Esophagus squamous epithelium (tissue), 4 donors: ENCODE measurements at regions not wholly inside any gene's neighbourhood (a gene's known extent, or its start where the extent isn't known, plus 50 kb on each side); places are given as distances from the start of the nearest gene placed in this dataset.

ENCODE experiments used
- POLR2A ChIP-seq, 4 donors: fragments of 450-650 bp; IDR thresholded peaks; one replicate each; pipeline ENCODE4 v1.6.1; 2017; ENCODE audit warnings: antibody characterized with exemption in 4 of 4, mild to moderate bottlenecking in 4 of 4, moderate library complexity in 3 of 4
- TF ChIP-seq, protein P1 (sequence below), 6 experiments: fragments of 450-650 bp in 4 of 6; fragments of 200-600 bp in 2 of 6; sonication (generic) in 2 of 6; IDR thresholded peaks; one replicate each; pipeline ENCODE4 v1.5.1; 2016 to 2019; ENCODE audit warnings: antibody characterized with exemption in 6 of 6, mild to moderate bottlenecking in 4 of 6, moderate library complexity in 4 of 6

- TF ChIP-seq, protein P1, sequence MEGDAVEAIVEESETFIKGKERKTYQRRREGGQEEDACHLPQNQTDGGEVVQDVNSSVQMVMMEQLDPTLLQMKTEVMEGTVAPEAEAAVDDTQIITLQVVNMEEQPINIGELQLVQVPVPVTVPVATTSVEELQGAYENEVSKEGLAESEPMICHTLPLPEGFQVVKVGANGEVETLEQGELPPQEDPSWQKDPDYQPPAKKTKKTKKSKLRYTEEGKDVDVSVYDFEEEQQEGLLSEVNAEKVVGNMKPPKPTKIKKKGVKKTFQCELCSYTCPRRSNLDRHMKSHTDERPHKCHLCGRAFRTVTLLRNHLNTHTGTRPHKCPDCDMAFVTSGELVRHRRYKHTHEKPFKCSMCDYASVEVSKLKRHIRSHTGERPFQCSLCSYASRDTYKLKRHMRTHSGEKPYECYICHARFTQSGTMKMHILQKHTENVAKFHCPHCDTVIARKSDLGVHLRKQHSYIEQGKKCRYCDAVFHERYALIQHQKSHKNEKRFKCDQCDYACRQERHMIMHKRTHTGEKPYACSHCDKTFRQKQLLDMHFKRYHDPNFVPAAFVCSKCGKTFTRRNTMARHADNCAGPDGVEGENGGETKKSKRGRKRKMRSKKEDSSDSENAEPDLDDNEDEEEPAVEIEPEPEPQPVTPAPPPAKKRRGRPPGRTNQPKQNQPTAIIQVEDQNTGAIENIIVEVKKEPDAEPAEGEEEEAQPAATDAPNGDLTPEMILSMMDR (IDR thresholded peaks at IDR 0.05), result no peak
- no peak for TF ChIP-seq POLR2A (IDR thresholded peaks at IDR 0.05)
Observed at GRCh38 chr5:96227957-96228356, 205.1 kb downstream of the PCSK1 start.
